ENCODE measurements at regions not wholly inside any gene's neighbourhood (a gene's known extent, or its start where the extent isn't known, plus 50 kb on each side); places are given as distances from the start of the nearest gene placed in this dataset.

DNA sequence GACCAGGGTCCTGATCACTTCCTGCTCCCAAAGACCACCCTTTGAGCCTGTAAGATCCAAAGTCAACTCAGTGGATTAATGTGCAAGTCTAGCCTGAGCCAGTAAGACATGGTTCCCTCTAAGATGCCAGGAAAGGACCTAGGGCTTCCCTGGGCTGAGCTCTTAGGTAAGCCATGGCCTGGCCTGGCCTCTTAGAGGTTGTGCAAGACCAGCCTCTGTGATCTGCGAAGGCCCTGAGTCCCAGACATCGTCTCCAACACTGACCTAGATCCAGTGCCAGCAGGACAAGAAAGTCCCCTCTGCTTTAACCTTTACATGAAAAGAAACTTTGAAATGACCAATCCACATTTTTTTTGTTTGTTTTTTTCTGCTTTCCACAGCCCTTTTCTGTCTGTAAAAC is 73.6 kb upstream of the CYP1B1 start:
- intact Hi-C loops (cut with DNase I; ENCODE audit: low total_unique reads): no loop called here
- in situ Hi-C loops (cut with MboI; ENCODE audit: low pct_ligation_motif_present in 1 of 4, low pct_unique_long_range_greater_than_20kb in 1 of 4, low sequenced_read_pairs in 3 of 4): no loop called here
- H3K27me3 ChIP-seq: no peaks in the 10 kb centered on the region
- WGBS, 2 donors (ENCODE audit: low coverage in 1 of 2): 86 to 89% methylated on average over 2 of the region's 2 CpGs
- no peak for DNase-seq
- H3K36me3 ChIP-seq: no peaks in the 10 kb centered on the region
- peaks cover 0 to 11% (median 3%) of the 10 kb centered on the region in 4 donors for H3K4me1 ChIP-seq
- no peak overlapping the region for H3K27ac ChIP-seq
- no peaks in the 10 kb centered on the region for H3K9me3 ChIP-seq
- H3K4me3 ChIP-seq: no peak overlapping the region
- TF ChIP-seq, protein P1, sequence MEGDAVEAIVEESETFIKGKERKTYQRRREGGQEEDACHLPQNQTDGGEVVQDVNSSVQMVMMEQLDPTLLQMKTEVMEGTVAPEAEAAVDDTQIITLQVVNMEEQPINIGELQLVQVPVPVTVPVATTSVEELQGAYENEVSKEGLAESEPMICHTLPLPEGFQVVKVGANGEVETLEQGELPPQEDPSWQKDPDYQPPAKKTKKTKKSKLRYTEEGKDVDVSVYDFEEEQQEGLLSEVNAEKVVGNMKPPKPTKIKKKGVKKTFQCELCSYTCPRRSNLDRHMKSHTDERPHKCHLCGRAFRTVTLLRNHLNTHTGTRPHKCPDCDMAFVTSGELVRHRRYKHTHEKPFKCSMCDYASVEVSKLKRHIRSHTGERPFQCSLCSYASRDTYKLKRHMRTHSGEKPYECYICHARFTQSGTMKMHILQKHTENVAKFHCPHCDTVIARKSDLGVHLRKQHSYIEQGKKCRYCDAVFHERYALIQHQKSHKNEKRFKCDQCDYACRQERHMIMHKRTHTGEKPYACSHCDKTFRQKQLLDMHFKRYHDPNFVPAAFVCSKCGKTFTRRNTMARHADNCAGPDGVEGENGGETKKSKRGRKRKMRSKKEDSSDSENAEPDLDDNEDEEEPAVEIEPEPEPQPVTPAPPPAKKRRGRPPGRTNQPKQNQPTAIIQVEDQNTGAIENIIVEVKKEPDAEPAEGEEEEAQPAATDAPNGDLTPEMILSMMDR (IDR thresholded peaks at IDR 0.05): no peak
- TF ChIP-seq POLR2AphosphoS5 (IDR thresholded peaks at IDR 0.05) (no peak), POLR2A (IDR thresholded peaks at IDR 0.05) (no peak), EP300 (IDR thresholded peaks at IDR 0.05; ENCODE audit: low read depth) (no peak)

DNA sequence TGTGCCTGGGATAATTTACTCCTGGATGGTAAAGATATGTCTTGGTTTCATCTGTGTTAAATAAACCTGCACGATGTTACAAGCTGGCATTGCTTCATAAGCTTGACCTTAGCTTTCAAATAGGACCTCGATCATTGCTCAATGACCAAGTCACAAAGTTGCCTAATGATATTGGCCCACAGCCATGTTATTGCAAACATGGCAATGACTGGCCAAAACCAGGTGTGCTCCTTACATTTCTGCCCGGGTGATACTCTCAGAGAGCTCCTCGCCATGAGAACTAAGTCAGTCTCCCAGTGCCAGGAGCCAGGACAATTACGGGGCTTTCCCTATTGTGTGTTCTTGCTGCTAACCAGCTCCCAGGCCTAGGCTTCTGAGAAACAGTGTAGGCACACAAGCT is 72.5 kb upstream of the CYP1B1 start:
- H3K27ac ChIP-seq: no peak overlapping the region
- no peak for DNase-seq
- TF ChIP-seq POLR2AphosphoS5 (IDR thresholded peaks at IDR 0.05) (peak in 2 of 3 donors; percentile 35 to 37), POLR2A (IDR thresholded peaks at IDR 0.05) (no peak), EP300 (IDR thresholded peaks at IDR 0.05; ENCODE audit: low read depth) (no peak)
- TF ChIP-seq, protein P1 (IDR thresholded peaks at IDR 0.05): no peak
- in situ Hi-C loops (cut with MboI; ENCODE audit: low pct_ligation_motif_present in 1 of 4, low pct_unique_long_range_greater_than_20kb in 1 of 4, low sequenced_read_pairs in 3 of 4): no loop called here
- no peaks in the 10 kb centered on the region for H3K36me3 ChIP-seq
- peaks cover 0 to 11% (median 3%) of the 10 kb centered on the region in 4 donors for H3K4me1 ChIP-seq
- 69% methylated on average over 5 of the region's 5 CpGs; no CpG with 5 or more reads in 1 of the 2 donors for WGBS, 2 donors (ENCODE audit: low coverage in 1 of 2)
- no peaks in the 10 kb centered on the region for H3K9me3 ChIP-seq
- no peaks in the 10 kb centered on the region for H3K27me3 ChIP-seq
- intact Hi-C loops (cut with DNase I; ENCODE audit: low total_unique reads): no loop called here
- no peak overlapping the region for H3K4me3 ChIP-seq

- Histone ChIP-seq H3K27me3 (no peaks in the 10 kb centered on the region), H3K36me3 (no peaks in the 10 kb centered on the region), H3K27ac (peak overlapping the region; percentile 46 to 68 (median 55)), H3K4me1 (peaks cover 0 to 11% (median 3%) of the 10 kb centered on the region in 4 donors), H3K4me3 (no peak overlapping the region), H3K9me3 (no peaks in the 10 kb centered on the region)
- no peak for TF ChIP-seq EP300 (IDR thresholded peaks at IDR 0.05; ENCODE audit: low read depth)
- TF ChIP-seq, protein P1 (IDR thresholded peaks at IDR 0.05): no peak
- WGBS, 2 donors (ENCODE audit: low coverage in 1 of 2): 86 to 100% methylated on average over 2 to 8 of the region's 8 CpGs
- in situ Hi-C loops (cut with MboI; ENCODE audit: low pct_ligation_motif_present in 1 of 4, low pct_unique_long_range_greater_than_20kb in 1 of 4, low sequenced_read_pairs in 3 of 4): no loop called here
- DNase-seq: no peak
- intact Hi-C loops (cut with DNase I; ENCODE audit: low total_unique reads): no loop called here
Measured at GRCh38 chr2:38147333-38148121, 71.6 kb upstream of the CYP1B1 start.

DNA sequence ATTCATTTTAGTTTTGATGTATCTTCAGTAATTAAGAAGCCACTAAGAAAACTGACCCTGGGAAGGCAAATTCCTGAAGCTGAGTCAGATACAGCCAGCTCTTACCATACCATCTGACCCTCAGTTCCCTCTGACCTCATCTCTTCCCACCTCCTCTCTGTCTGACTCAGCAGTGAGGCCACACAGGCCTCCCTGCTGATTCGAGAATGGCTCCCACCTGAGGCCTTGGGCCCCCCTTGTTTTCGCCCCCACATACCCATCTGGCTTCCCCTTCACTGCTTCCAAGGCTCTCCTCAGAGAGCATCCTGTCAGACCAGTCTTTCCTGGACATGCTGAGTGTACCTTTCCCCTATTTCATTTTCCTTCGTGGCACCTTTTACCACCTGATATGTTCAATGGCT is 71.0 kb upstream of the CYP1B1 start:
- Histone ChIP-seq H3K4me3 (no peak overlapping the region), H3K27ac (peak overlapping the region; percentile 46 to 68 (median 55)), H3K4me1 (peaks cover 0 to 11% (median 3%) of the 10 kb centered on the region in 4 donors), H3K36me3 (no peaks in the 10 kb centered on the region), H3K9me3 (no peaks in the 10 kb centered on the region), H3K27me3 (no peaks in the 10 kb centered on the region)
- intact Hi-C loops (cut with DNase I; ENCODE audit: low total_unique reads) (no loop called here), in situ Hi-C loops (cut with MboI; ENCODE audit: low pct_ligation_motif_present in 1 of 4, low pct_unique_long_range_greater_than_20kb in 1 of 4, low sequenced_read_pairs in 3 of 4) (no loop called here)
- 48 to 50% methylated on average over 2 to 3 of the region's 3 CpGs for WGBS, 2 donors (ENCODE audit: low coverage in 1 of 2)
- DNase-seq: no peak
- TF ChIP-seq POLR2AphosphoS5 (IDR thresholded peaks at IDR 0.05): no peak
- TF ChIP-seq POLR2A (IDR thresholded peaks at IDR 0.05): no peak
- TF ChIP-seq EP300 (IDR thresholded peaks at IDR 0.05; ENCODE audit: low read depth): no peak
- TF ChIP-seq, protein P1 (IDR thresholded peaks at IDR 0.05): no peak
